ENCODE measurements at regions not wholly inside any gene's neighbourhood (a gene's known extent, or its start where the extent isn't known, plus 50 kb on each side); places are given as distances from the start of the nearest gene placed in this dataset.

GRCh38 chr11:134685793-134686380 lies 273.8 kb upstream of the B3GAT1 start:
- no peak for DNase-seq
- H3K4me3 ChIP-seq (ENCODE audit: low read length): no peak overlapping the region
- H3K9me3 ChIP-seq (ENCODE audit: control insufficient read depth, low read depth, low read length): no peaks in the 10 kb centered on the region
- no peaks in the 10 kb centered on the region for H3K4me1 ChIP-seq (ENCODE audit: control insufficient read depth, insufficient read depth, low read length)
- H3K27me3 ChIP-seq (ENCODE audit: control insufficient read depth, insufficient read depth, low read length): peaks cover 16% of the 10 kb centered on the region
- H3K36me3 ChIP-seq (ENCODE audit: control insufficient read depth, insufficient read depth, low read length): no peaks in the 10 kb centered on the region
- 83% methylated on average over 2 of the region's 6 CpGs for WGBS (ENCODE audit: insufficient coverage, low lambda C conversion rate)
- H3K27ac ChIP-seq (ENCODE audit: low read length): no peak overlapping the region

GRCh38 chr11:134684576-134684975 lies 272.5 kb upstream of the B3GAT1 start:
- no CpG with 5 or more reads among the region's 4 CpGs for WGBS (ENCODE audit: insufficient coverage, low lambda C conversion rate)
- Histone ChIP-seq H3K27ac (ENCODE audit: low read length) (no peak overlapping the region), H3K9me3 (ENCODE audit: control insufficient read depth, low read depth, low read length) (no peaks in the 10 kb centered on the region), H3K4me3 (ENCODE audit: low read length) (no peak overlapping the region), H3K27me3 (ENCODE audit: control insufficient read depth, insufficient read depth, low read length) (peaks cover 9% of the 10 kb centered on the region), H3K4me1 (ENCODE audit: control insufficient read depth, insufficient read depth, low read length) (no peaks in the 10 kb centered on the region), H3K36me3 (ENCODE audit: control insufficient read depth, insufficient read depth, low read length) (no peaks in the 10 kb centered on the region)
- no peak for DNase-seq

DNA sequence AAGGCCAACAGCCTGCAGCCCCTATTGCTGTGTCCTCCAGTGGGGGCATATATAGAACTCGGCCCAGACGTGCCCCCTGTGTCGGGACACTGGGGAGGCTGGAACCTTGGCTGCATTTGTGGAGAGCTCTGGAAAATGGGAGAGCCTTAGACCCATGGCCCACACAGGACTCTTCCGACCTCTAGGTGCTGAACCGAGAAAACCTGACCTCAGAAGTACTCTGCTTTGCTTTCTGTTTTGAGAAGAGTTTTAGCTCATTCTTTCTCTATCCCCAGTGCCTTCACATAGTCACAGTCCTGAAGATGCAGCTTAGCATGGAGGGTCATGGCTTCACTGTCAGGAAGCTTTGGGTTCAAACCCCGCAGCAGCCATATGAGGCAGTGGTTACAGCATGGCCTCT lies 271.8 kb upstream of the B3GAT1 start:
- Histone ChIP-seq H3K36me3 (ENCODE audit: control insufficient read depth, insufficient read depth, low read length) (no peaks in the 10 kb centered on the region), H3K4me3 (ENCODE audit: low read length) (no peak overlapping the region), H3K27ac (ENCODE audit: low read length) (no peak overlapping the region), H3K4me1 (ENCODE audit: control insufficient read depth, insufficient read depth, low read length) (no peaks in the 10 kb centered on the region), H3K27me3 (ENCODE audit: control insufficient read depth, insufficient read depth, low read length) (peaks cover 6% of the 10 kb centered on the region), H3K9me3 (ENCODE audit: control insufficient read depth, low read depth, low read length) (no peaks in the 10 kb centered on the region)
- no peak for DNase-seq
- no CpG with 5 or more reads among the region's 6 CpGs for whole genome bisulfite sequencing (ENCODE audit: insufficient coverage, low lambda C conversion rate)

GRCh38 chr11:134682577-134682976 lies 270.5 kb upstream of the B3GAT1 start:
- Histone ChIP-seq H3K36me3 (ENCODE audit: control insufficient read depth, insufficient read depth, low read length) (no peaks in the 10 kb centered on the region), H3K4me3 (ENCODE audit: low read length) (no peak overlapping the region), H3K27ac (ENCODE audit: low read length) (no peak overlapping the region), H3K4me1 (ENCODE audit: control insufficient read depth, insufficient read depth, low read length) (no peaks in the 10 kb centered on the region), H3K27me3 (ENCODE audit: control insufficient read depth, insufficient read depth, low read length) (peaks cover 4% of the 10 kb centered on the region), H3K9me3 (ENCODE audit: control insufficient read depth, low read depth, low read length) (no peaks in the 10 kb centered on the region)
- DNase-seq: no peak
- WGBS (ENCODE audit: insufficient coverage, low lambda C conversion rate): no CpG with 5 or more reads among the region's 12 CpGs

DNA sequence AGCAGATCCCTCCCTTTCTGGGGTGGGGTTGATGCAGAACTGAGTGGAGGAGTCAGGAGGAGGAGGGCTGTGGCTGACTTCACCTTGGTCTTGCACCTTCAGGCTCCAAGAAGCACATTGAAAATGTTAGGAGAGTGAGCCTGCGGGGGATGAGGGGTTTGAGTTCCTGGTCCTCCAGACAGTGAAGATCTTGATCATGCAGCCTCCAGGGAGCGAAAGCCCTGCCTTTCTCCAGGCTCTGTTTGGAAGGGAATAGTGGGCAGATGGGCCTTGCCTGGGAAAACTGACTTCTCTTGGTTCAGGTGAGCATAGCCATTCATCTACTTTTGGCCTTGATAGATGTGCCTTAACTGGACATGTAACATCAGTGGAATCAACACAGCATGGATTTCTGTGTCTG lies 267.6 kb upstream of the B3GAT1 start:
- H3K9me3 ChIP-seq (ENCODE audit: control insufficient read depth, low read depth, low read length): no peaks in the 10 kb centered on the region
- peaks cover 4% of the 10 kb centered on the region for H3K27me3 ChIP-seq (ENCODE audit: control insufficient read depth, insufficient read depth, low read length)
- no peaks in the 10 kb centered on the region for H3K4me1 ChIP-seq (ENCODE audit: control insufficient read depth, insufficient read depth, low read length)
- H3K36me3 ChIP-seq (ENCODE audit: control insufficient read depth, insufficient read depth, low read length): no peaks in the 10 kb centered on the region
- DNase-seq: no peak
- WGBS (ENCODE audit: insufficient coverage, low lambda C conversion rate): no CpG with 5 or more reads among the region's 2 CpGs
- H3K4me3 ChIP-seq (ENCODE audit: low read length): no peak overlapping the region
- no peak overlapping the region for H3K27ac ChIP-seq (ENCODE audit: low read length)

DNA sequence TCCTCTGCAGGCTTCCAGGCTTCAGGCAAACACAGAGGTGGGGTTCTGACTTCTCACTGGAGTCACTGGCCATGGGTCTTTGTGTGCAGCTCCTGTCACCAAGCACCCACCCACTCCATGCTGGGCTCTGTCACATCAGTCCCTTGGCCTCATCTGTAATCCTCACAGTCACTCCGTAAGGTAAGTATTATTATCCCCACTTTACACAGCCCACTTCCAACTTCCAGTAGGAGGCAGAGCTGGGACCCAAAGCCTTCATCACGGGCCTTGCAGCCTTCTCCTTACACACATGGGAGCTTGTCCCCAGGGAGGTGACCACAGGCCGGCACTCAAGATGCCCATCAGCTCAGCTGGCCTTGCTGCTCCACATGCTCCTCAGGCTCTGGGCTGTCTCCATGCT lies 266.7 kb upstream of the B3GAT1 start:
- no peak for DNase-seq
- WGBS (ENCODE audit: insufficient coverage, low lambda C conversion rate): no CpG with 5 or more reads among the region's 3 CpGs

DNA sequence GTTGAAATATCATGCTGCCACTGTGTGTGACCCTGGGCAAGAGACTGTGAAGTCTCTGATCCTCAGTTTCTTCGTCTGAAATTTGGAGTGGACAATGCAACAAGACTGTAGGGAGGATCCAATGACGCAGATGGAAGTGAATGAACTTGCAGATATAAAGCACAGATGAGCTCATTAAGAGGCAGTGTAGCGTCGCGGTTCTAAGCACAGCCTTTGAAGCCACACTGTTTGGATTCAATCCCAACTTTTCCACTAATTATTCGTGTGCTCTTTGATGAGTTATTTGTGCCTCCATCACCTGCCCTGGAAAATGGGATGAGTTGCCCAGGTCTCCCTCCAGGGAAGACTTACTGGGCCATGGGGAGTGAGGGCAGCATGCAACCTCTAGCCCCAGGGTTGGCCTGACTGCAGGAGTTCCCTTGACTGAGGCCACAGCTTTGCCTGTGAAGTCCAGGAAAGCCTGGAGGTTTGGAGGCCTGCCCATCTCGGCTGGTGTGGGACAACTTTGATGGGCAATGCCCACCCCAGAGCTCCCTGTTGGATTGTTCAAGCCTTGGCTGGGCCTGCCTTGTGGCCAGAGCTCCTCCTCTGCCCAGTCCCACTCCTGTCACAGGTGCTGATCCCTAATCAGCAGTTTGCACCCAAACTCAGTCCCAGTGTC lies 266.0 kb upstream of the B3GAT1 start:
- H3K4me3 ChIP-seq (ENCODE audit: low read length): no peak overlapping the region
- no peak overlapping the region for H3K27ac ChIP-seq (ENCODE audit: low read length)
- no peaks in the 10 kb centered on the region for H3K4me1 ChIP-seq (ENCODE audit: control insufficient read depth, insufficient read depth, low read length)
- no peaks in the 10 kb centered on the region for H3K9me3 ChIP-seq (ENCODE audit: control insufficient read depth, low read depth, low read length)
- peaks cover 4% of the 10 kb centered on the region for H3K27me3 ChIP-seq (ENCODE audit: control insufficient read depth, insufficient read depth, low read length)
- WGBS (ENCODE audit: insufficient coverage, low lambda C conversion rate): 95% methylated on average over 4 of the region's 7 CpGs
- H3K36me3 ChIP-seq (ENCODE audit: control insufficient read depth, insufficient read depth, low read length): no peaks in the 10 kb centered on the region
- DNase-seq: no peak

More for the DNA sequence above, 266.7 kb upstream of the B3GAT1 start:
- Histone ChIP-seq H3K36me3 (ENCODE audit: control insufficient read depth, insufficient read depth, low read length) (no peaks in the 10 kb centered on the region), H3K4me3 (ENCODE audit: low read length) (no peak overlapping the region), H3K27me3 (ENCODE audit: control insufficient read depth, insufficient read depth, low read length) (peaks cover 4% of the 10 kb centered on the region), H3K27ac (ENCODE audit: low read length) (no peak overlapping the region), H3K9me3 (ENCODE audit: control insufficient read depth, low read depth, low read length) (no peaks in the 10 kb centered on the region), H3K4me1 (ENCODE audit: control insufficient read depth, insufficient read depth, low read length) (no peaks in the 10 kb centered on the region)

GRCh38 chr11:134677397-134677822 lies 265.4 kb upstream of the B3GAT1 start:
- no peaks in the 10 kb centered on the region for H3K4me1 ChIP-seq (ENCODE audit: control insufficient read depth, insufficient read depth, low read length)
- H3K4me3 ChIP-seq (ENCODE audit: low read length): no peak overlapping the region
- WGBS (ENCODE audit: insufficient coverage, low lambda C conversion rate): no CpG with 5 or more reads among the region's 9 CpGs
- H3K9me3 ChIP-seq (ENCODE audit: control insufficient read depth, low read depth, low read length): no peaks in the 10 kb centered on the region
- DNase-seq: no peak
- peaks cover 4% of the 10 kb centered on the region for H3K27me3 ChIP-seq (ENCODE audit: control insufficient read depth, insufficient read depth, low read length)
- no peaks in the 10 kb centered on the region for H3K36me3 ChIP-seq (ENCODE audit: control insufficient read depth, insufficient read depth, low read length)
- H3K27ac ChIP-seq (ENCODE audit: low read length): no peak overlapping the region

DNA sequence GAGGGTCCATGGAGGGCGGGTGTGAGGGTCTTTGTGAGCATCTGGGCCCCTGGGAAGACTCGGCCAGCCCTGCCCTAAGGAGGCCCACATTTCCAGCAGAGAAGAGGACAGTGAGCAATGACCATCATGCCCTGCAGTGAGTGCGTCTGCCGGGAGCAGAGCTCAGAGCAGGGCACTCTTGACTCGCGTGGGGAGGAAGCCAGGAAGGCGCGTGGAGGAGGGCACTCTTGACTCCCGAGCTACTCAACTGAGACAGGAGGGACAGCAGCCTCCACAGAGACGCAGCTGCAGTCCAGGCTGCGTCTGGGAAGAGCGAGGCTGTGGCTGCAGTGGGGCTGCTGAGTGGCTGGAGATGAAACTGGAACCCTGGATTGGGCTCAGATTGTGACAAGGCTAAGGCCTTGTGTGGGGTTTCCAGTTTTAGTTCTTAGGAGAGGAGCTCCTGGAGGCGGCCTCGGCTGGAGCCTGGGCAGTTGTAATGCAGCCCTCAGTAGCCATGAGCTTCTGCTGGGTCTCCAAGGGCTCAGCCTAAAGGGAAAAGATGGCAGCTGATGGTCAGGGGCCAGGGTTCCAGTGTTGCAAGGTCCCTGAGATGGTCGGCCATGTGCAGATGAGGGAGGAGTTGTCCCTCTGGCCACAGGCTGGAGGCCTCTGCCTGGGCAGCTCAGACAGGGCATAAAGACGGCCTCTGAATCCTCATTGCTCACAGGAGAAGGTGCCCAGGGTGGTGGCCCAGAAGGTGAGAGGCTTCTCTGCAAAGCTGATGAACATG lies 264.7 kb upstream of the B3GAT1 start:
- Histone ChIP-seq H3K4me1 (ENCODE audit: control insufficient read depth, insufficient read depth, low read length) (no peaks in the 10 kb centered on the region), H3K27me3 (ENCODE audit: control insufficient read depth, insufficient read depth, low read length) (peaks cover 3% of the 10 kb centered on the region), H3K9me3 (ENCODE audit: control insufficient read depth, low read depth, low read length) (no peaks in the 10 kb centered on the region), H3K4me3 (ENCODE audit: low read length) (no peak overlapping the region), H3K27ac (ENCODE audit: low read length) (no peak overlapping the region), H3K36me3 (ENCODE audit: control insufficient read depth, insufficient read depth, low read length) (no peaks in the 10 kb centered on the region)
- WGBS (ENCODE audit: insufficient coverage, low lambda C conversion rate): no CpG with 5 or more reads among the region's 16 CpGs
- no peak for DNase-seq

DNA sequence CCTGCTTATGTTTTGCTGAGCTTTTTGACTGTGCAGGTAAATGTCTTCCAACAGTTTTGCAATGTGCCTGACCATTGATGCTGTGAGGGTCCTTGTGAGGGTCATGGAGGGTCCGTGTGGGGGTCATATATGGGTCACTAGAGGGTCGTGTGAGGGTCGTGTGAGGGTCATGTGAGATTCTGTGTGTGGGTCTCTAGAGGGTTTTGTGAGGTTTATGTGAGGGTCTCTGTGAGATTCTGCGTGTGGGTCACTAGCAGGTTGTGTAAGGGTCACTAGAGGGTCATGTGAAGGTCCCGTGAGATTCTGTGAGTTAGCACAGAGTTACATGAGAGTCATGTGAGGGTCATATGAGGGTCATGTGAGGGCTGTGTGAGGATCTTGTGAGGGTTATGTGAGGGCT lies 263.9 kb upstream of the B3GAT1 start:
- WGBS (ENCODE audit: insufficient coverage, low lambda C conversion rate): no CpG with 5 or more reads among the region's 5 CpGs
- no peaks in the 10 kb centered on the region for H3K4me1 ChIP-seq (ENCODE audit: control insufficient read depth, insufficient read depth, low read length)
- no peaks in the 10 kb centered on the region for H3K9me3 ChIP-seq (ENCODE audit: control insufficient read depth, low read depth, low read length)
- no peak overlapping the region for H3K4me3 ChIP-seq (ENCODE audit: low read length)
- no peak for DNase-seq
- H3K36me3 ChIP-seq (ENCODE audit: control insufficient read depth, insufficient read depth, low read length): no peaks in the 10 kb centered on the region
- no peak overlapping the region for H3K27ac ChIP-seq (ENCODE audit: low read length)
- peaks cover 10% of the 10 kb centered on the region for H3K27me3 ChIP-seq (ENCODE audit: control insufficient read depth, insufficient read depth, low read length)

Data from large intestine (tissue), 3 donors.